ENCODE measurements at regions not wholly inside any gene's neighbourhood (a gene's known extent, or its start where the extent isn't known, plus 50 kb on each side); places are given as distances from the start of the nearest gene placed in this dataset.

DNA sequence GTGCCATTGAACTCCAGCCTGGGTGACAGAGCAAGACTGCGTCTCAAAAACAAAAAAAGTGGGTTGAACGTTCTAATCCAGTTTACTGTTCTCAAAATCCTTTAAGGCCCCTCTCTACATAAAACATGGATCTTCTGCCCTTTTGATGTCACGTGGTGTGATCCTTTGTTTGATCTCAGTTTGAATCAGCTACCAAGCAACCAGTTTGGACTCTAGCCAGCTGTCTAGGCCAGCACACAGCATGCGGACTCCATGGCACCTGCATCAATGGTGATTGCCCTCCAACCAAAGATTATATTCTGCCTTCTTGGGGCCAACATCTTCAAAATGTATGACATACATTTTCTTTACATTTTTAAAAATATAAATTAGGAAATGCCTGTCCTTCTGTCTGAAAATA lies 365.4 kb downstream of the NDFIP2 start:
- H3K18ac ChIP-seq (ENCODE audit: insufficient read length, low read depth, low read length), result no peak overlapping the region
- no peak for DNase-seq
- H3K79me1 ChIP-seq (ENCODE audit: insufficient read depth, low read depth, low read length, poor library complexity, severe bottlenecking), result no peaks in the 10 kb centered on the region
- no peak overlapping the region for H2BK20ac ChIP-seq (ENCODE audit: low read depth, low read length, poor library complexity, severe bottlenecking)
- peaks cover 7 to 14% of the 10 kb centered on the region in 2 experiments for H3K4me1 Mint-ChIP-seq
- H2BK12ac ChIP-seq (ENCODE audit: insufficient read length, low read depth, low read length), result no peak overlapping the region
- peaks cover 0 to 3% of the 10 kb centered on the region in 2 experiments; a peak in 1 of 5 replicates for H3K9me3 Mint-ChIP-seq
- H3K79me2 ChIP-seq (ENCODE audit: insufficient read depth, low read length), result no peaks in the 10 kb centered on the region
- no peak overlapping the region for H3T11ph ChIP-seq (ENCODE audit: low read length)
- no peak overlapping the region for H2AFZ ChIP-seq (ENCODE audit: low read length)
- TF ChIP-seq, protein P1, sequence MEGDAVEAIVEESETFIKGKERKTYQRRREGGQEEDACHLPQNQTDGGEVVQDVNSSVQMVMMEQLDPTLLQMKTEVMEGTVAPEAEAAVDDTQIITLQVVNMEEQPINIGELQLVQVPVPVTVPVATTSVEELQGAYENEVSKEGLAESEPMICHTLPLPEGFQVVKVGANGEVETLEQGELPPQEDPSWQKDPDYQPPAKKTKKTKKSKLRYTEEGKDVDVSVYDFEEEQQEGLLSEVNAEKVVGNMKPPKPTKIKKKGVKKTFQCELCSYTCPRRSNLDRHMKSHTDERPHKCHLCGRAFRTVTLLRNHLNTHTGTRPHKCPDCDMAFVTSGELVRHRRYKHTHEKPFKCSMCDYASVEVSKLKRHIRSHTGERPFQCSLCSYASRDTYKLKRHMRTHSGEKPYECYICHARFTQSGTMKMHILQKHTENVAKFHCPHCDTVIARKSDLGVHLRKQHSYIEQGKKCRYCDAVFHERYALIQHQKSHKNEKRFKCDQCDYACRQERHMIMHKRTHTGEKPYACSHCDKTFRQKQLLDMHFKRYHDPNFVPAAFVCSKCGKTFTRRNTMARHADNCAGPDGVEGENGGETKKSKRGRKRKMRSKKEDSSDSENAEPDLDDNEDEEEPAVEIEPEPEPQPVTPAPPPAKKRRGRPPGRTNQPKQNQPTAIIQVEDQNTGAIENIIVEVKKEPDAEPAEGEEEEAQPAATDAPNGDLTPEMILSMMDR (conservative IDR thresholded peaks at IDR 0.05), result no peak
- no peak overlapping the region for H3K27ac ChIP-seq (ENCODE audit: insufficient read length, low read depth, low read length)
- no peak overlapping the region for H2BK15ac ChIP-seq (ENCODE audit: low read depth, low read length)
- no peak overlapping the region for H4K5ac ChIP-seq (ENCODE audit: insufficient read length, low read depth, low read length)
- no peaks in the 10 kb centered on the region for H3K9me3 ChIP-seq (ENCODE audit: control insufficient read depth, low read depth, low read length)
- no peak overlapping the region for H3K23ac ChIP-seq (ENCODE audit: insufficient read length, low read depth, low read length)
- H3K4me2 ChIP-seq (ENCODE audit: insufficient read depth, insufficient read length, low read length), result no peak overlapping the region
- no peaks in the 10 kb centered on the region for H3K27me3 ChIP-seq (ENCODE audit: insufficient read depth, low read length)
- no peak overlapping the region for H4K8ac ChIP-seq (replicated peaks; ENCODE audit: insufficient read length, low read depth, low read length)
- no peak overlapping the region for H2BK120ac ChIP-seq (ENCODE audit: low read depth, low read length, poor library complexity, severe bottlenecking)
- H3K36me3 Mint-ChIP-seq (ENCODE audit: insufficient read depth in 1 of 3, low read depth in 3 of 3), result no peaks in the 10 kb centered on the region; a peak in 1 of 7 replicates
- H2AK5ac ChIP-seq (ENCODE audit: insufficient read length, low read length), result no peak overlapping the region
- H2BK5ac ChIP-seq (ENCODE audit: insufficient read length, low read length), result no peak overlapping the region
- H3K56ac ChIP-seq (ENCODE audit: insufficient read length, low read depth, low read length), result no peak overlapping the region
- H3K9ac ChIP-seq (ENCODE audit: extremely low read depth, insufficient read length, low read length), result no peak overlapping the region
- no CpG with 5 or more reads among the region's 4 CpGs for whole genome bisulfite sequencing (ENCODE audit: extremely low coverage, insufficient read length, low lambda C conversion rate)
- H4K91ac ChIP-seq (ENCODE audit: insufficient read length, low read depth, low read length), result no peak overlapping the region
- H3K4me3 Mint-ChIP-seq, result no peak overlapping the region
- H3K23me2 ChIP-seq (ENCODE audit: insufficient read length, low read depth, low read length, poor library complexity, severe bottlenecking), result no peaks in the 10 kb centered on the region
- no peaks in the 10 kb centered on the region for H4K20me1 ChIP-seq (ENCODE audit: control insufficient read depth, insufficient read depth, insufficient read length)
- no peaks in the 10 kb centered on the region for H3K27me3 Mint-ChIP-seq (ENCODE audit: low read depth)
- H3K4ac ChIP-seq (ENCODE audit: low read depth, low read length), result no peak overlapping the region
- H3K4me1 ChIP-seq (ENCODE audit: insufficient read depth, low read length), result no peaks in the 10 kb centered on the region; the same call in 1 of the 2 replicates
- no peak overlapping the region for H3K27ac Mint-ChIP-seq
- no peak overlapping the region for H3K14ac ChIP-seq (ENCODE audit: insufficient read depth, low read length)
